ENCODE measurements at regions not wholly inside any gene's neighbourhood (a gene's known extent, or its start where the extent isn't known, plus 50 kb on each side); places are given as distances from the start of the nearest gene placed in this dataset.
"Not testable (repeated sequence)": the region's sequence is repeated elsewhere in the genome, so short reads cannot be mapped to it uniquely, and the experiment has no call there.

GRCh38 chr1:60802884-60803283 is 279.5 kb upstream of the NFIA start:
- no peak for DNase-seq (ENCODE audit: extremely low spot score, unreplicated experiment)
- no peaks in the 10 kb centered on the region for H3K4me1 Mint-ChIP-seq (ENCODE audit: unreplicated experiment)
- no peak overlapping the region for H3K4me3 Mint-ChIP-seq
- H3K9me3 Mint-ChIP-seq, result peaks cover 10% of the 10 kb centered on the region
- no peaks in the 10 kb centered on the region for H3K27me3 Mint-ChIP-seq
- TF ChIP-seq, protein P1, sequence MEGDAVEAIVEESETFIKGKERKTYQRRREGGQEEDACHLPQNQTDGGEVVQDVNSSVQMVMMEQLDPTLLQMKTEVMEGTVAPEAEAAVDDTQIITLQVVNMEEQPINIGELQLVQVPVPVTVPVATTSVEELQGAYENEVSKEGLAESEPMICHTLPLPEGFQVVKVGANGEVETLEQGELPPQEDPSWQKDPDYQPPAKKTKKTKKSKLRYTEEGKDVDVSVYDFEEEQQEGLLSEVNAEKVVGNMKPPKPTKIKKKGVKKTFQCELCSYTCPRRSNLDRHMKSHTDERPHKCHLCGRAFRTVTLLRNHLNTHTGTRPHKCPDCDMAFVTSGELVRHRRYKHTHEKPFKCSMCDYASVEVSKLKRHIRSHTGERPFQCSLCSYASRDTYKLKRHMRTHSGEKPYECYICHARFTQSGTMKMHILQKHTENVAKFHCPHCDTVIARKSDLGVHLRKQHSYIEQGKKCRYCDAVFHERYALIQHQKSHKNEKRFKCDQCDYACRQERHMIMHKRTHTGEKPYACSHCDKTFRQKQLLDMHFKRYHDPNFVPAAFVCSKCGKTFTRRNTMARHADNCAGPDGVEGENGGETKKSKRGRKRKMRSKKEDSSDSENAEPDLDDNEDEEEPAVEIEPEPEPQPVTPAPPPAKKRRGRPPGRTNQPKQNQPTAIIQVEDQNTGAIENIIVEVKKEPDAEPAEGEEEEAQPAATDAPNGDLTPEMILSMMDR (conservative IDR thresholded peaks at IDR 0.05), result no peak
- no peak overlapping the region for H3K27ac Mint-ChIP-seq
- no peaks in the 10 kb centered on the region for H3K36me3 Mint-ChIP-seq

- H3K36me3 Mint-ChIP-seq, result no peaks in the 10 kb centered on the region
- TF ChIP-seq, protein P1 (conservative IDR thresholded peaks at IDR 0.05), result no peak
- H3K9me3 Mint-ChIP-seq, result peaks cover 3% of the 10 kb centered on the region
- no peaks in the 10 kb centered on the region for H3K4me1 Mint-ChIP-seq (ENCODE audit: unreplicated experiment)
- peaks cover 9% of the 10 kb centered on the region for H3K27me3 Mint-ChIP-seq
- DNase-seq (ENCODE audit: extremely low spot score, unreplicated experiment), result no peak
- no peak overlapping the region for H3K4me3 Mint-ChIP-seq
- H3K27ac Mint-ChIP-seq, result no peak overlapping the region
Measured at GRCh38 chr1:60797351-60797750, 285.0 kb upstream of the NFIA start.

GRCh38 chr1:60791226-60791625 is 291.1 kb upstream of the NFIA start:
- H3K4me1 Mint-ChIP-seq (ENCODE audit: unreplicated experiment), result no peaks in the 10 kb centered on the region
- H3K4me3 Mint-ChIP-seq, result no peak overlapping the region
- peaks cover 5% of the 10 kb centered on the region for H3K27me3 Mint-ChIP-seq
- TF ChIP-seq, protein P1 (conservative IDR thresholded peaks at IDR 0.05), result no peak
- no peaks in the 10 kb centered on the region for H3K9me3 Mint-ChIP-seq
- no peak for DNase-seq (ENCODE audit: extremely low spot score, unreplicated experiment)
- H3K27ac Mint-ChIP-seq, result no peak overlapping the region
- no peaks in the 10 kb centered on the region for H3K36me3 Mint-ChIP-seq

- not testable (repeated sequence) for H3K4me3 Mint-ChIP-seq; DNase-seq (ENCODE audit: extremely low spot score, unreplicated experiment); H3K27me3 Mint-ChIP-seq; H3K36me3 Mint-ChIP-seq; H3K4me1 Mint-ChIP-seq (ENCODE audit: unreplicated experiment); H3K9me3 Mint-ChIP-seq; H3K27ac Mint-ChIP-seq
Measured at GRCh38 chr1:60773099-60773498, 309.3 kb upstream of the NFIA start.

DNA sequence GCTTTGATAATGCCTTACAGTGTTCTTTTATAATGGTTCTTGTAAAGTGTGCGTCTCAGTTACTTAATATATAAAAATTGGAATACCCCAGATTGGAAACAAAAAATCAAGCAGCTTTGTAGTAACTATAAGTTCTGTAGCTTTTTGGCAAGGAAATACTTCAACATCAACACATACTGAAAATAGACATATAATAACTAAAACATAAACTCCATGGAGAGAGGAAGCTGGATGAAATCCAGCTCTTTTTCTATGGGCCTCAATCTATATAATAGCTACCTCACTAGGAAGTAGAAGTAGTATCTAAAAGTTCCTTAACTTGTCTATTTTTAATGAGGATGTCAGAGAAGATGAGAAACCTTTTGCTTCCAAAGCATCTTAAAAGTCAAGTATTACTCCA is 313.3 kb upstream of the NFIA start:
- Mint-ChIP-seq H3K36me3 (no peaks in the 10 kb centered on the region), H3K4me3 (no peak overlapping the region), H3K4me1 (ENCODE audit: unreplicated experiment) (no peaks in the 10 kb centered on the region), H3K27me3 (peaks cover 2% of the 10 kb centered on the region), H3K27ac (no peak overlapping the region), H3K9me3 (peaks cover 5% of the 10 kb centered on the region)
- DNase-seq (ENCODE audit: extremely low spot score, unreplicated experiment), result no peak
- TF ChIP-seq, protein P1 (conservative IDR thresholded peaks at IDR 0.05), result no peak

DNA sequence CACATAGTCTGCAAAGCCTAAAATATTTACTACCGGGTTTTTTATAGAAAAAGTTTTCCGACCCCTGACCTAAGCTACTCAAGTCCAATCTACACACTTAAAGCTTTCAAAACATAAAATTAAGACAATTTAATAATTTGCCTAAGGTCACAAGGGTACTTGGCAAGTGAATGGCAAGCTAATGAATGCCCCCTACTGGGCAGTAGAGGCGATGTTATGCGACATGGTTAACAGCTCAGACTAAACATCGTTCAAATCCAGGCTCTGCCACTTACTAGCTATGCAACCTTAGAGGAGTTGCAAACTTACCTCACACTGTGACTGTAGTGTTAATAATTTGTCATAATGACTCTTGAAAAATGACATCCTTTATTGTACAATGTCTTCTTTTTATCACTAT is 317.2 kb upstream of the NFIA start:
- H3K36me3 Mint-ChIP-seq, result no peaks in the 10 kb centered on the region
- TF ChIP-seq, protein P1 (conservative IDR thresholded peaks at IDR 0.05), result peak; percentile 72
- H3K27me3 Mint-ChIP-seq, result peaks cover 6% of the 10 kb centered on the region
- H3K4me3 Mint-ChIP-seq, result no peak overlapping the region
- DNase-seq (ENCODE audit: extremely low spot score, unreplicated experiment), result no peak
- no peak overlapping the region for H3K27ac Mint-ChIP-seq
- H3K9me3 Mint-ChIP-seq, result no peaks in the 10 kb centered on the region
- no peaks in the 10 kb centered on the region for H3K4me1 Mint-ChIP-seq (ENCODE audit: unreplicated experiment)
